AG09319 (cell line): ENCODE measurements at regions not wholly inside any gene's neighbourhood (a gene's known extent, or its start where the extent isn't known, plus 50 kb on each side); places are given as distances from the start of the nearest gene placed in this dataset.

Experiments used
- DNase-seq: peaks from one replicate; pipeline ENCODE4 v3.0.0-alpha.2; 2010; ENCODE audit warnings: low read depth; ENCODE audit errors: extremely low read depth
- CTCF ChIP-seq: IDR thresholded peaks from 2 replicates; pipeline ENCODE4 v1.5.1; 2011; ENCODE audit warnings: low read depth, mild to moderate bottlenecking, inconsistent platforms, low read length, moderate library complexity

DNA sequence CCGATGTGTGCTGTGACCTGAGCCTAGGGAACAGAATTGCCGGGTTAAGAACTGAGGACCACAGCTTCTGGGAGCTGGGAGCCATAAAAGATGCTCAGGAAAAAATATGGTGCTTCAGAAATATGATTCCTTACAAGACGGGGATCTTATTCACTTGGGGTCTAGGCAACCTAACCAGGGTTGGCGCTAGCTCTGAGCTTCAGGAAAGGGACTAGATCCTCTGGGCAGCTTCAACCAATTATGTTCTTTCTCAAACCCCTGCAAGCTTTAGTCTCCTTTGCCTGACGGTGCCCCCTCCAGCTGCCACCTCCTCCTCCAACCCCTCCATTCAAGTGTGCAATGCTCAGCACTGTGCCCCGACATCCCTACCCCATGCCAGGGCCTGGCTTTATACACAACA is 634.1 kb upstream of the CADM1 start:
- no peak for DNase-seq

DNA sequence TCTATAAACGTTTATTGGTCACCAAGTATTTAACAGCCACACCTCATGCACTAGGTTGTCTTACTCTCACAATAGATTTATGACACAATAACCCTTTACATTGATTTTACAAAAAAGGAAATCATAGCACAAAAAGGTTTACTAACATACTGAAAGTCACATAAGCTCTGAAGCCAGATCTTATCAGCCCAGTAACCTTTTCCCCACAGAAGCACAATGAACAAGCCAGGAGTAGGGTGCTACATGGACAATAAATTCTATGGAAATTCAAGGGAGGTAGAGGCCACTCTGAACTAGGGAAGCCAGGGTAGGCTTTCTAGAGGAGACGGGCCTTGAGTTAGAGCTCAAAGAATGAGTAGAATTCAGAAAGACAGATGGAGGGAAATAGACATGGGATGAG is 633.5 kb upstream of the CADM1 start:
- no peak for DNase-seq
- no peak for TF ChIP-seq CTCF

More for the DNA sequence above, 634.1 kb upstream of the CADM1 start:
- no peak for TF ChIP-seq CTCF

- no peak for TF ChIP-seq CTCF
- DNase-seq, result no peak
Measured at GRCh38 chr11:116136987-116137674, 632.9 kb upstream of the CADM1 start.

GRCh38 chr11:116135891-116136290 is 631.7 kb upstream of the CADM1 start:
- TF ChIP-seq CTCF, result no peak
- DNase-seq, result no peak

DNA sequence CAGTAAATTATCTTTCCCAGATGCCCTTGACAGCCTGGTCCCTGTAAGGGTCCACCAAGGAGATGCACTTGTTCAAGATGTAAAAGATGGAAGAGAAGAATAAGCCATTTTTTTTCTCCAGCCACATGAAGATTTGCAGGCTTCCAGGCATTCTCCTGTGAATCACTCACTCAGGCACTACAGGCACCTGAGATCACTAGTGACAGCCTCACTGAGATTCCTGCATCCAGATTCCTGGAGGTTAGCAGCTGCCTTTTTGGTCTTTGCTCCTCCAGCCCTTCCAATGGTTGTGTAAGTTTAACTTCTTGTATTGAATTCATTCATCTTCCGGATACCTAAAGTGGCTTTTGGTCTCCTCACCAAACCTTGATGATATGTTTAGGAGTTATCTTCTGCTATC is 630.2 kb upstream of the CADM1 start:
- no peak for TF ChIP-seq CTCF
- no peak for DNase-seq

DNA sequence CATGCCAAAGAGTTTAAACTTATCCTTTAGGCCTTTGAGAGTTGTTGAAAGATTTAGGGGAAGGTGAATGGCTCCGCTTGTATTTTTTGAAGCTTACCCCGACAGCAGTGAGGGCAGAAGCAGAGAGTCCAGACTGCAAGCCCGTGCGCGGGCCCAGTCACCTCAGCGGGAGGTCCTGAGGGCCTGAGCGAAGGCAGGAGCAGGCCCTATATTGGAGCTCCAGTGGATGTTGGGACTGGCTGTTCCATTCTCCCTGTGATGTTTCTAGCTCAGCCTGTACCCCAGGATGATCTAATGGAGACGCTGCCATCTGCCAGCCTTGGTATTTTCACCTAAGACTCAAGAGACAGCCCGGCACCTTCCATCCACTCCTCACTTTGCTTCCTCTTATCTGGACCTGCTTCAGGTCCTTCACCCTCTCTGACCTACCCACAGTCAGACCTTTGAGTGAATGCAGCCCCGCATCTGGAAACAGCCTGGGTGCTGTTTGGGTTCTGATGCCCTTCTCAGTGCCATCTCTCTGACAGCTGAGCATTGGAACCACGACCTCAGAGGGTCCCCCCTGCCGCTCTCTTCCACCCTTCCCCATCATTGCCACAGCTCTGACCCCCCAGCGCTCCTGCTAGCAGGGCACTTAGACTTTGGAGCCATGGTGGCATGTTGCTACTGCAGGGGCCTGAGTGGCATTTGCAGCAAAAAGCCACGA is 628.2 kb upstream of the CADM1 start:
- no peak for DNase-seq
- TF ChIP-seq CTCF, result no peak

GRCh38 chr11:116130122-116130521 is 625.9 kb upstream of the CADM1 start:
- TF ChIP-seq CTCF, result no peak
- no peak for DNase-seq
